Natural killer cell (primary cell): ENCODE measurements at regions not wholly inside any gene's neighbourhood (a gene's known extent, or its start where the extent isn't known, plus 50 kb on each side); places are given as distances from the start of the nearest gene placed in this dataset.

Experiments
- ATAC-seq, 3 donors: fragments of 150-1000 bp in 2 of 3; fragments of 200-7000 bp in 1 of 3; cut with Tn5 transposase; 1 replicate in 1 of 3; 2 replicates in 2 of 3; pipeline ENCODE4 v1.10.0; 2021; ENCODE audit warnings: mild to moderate bottlenecking in 2 of 3, moderate library complexity in 2 of 3
- DNase-seq, 2 donors: peaks; one replicate each; pipeline versions ENCODE4 v3.0.0 to v3.0.0-alpha.2; 2013 to 2021; ENCODE audit warnings: mixed read lengths in 1 of 2
- H3K27ac ChIP-seq: one replicate; pipeline ENCODE4 v1.5.1; 2013; ENCODE audit warnings: mild to moderate bottlenecking, low read length
- H3K27me3 ChIP-seq: one replicate; pipeline ENCODE4 v1.6.1; 2013; ENCODE audit warnings: low read length; ENCODE audit not compliant: control insufficient read depth, insufficient read depth
- H3K36me3 ChIP-seq: one replicate; pipeline ENCODE4 v1.6.1; 2013; ENCODE audit warnings: low read length; ENCODE audit not compliant: control insufficient read depth, insufficient read depth
- H3K4me1 ChIP-seq: one replicate; pipeline ENCODE4 v1.6.1; 2013; ENCODE audit warnings: low read length; ENCODE audit not compliant: control insufficient read depth, insufficient read depth
- H3K4me3 ChIP-seq: one replicate; pipeline ENCODE4 v1.5.1; 2013; ENCODE audit warnings: low read length
- H3K9me3 ChIP-seq: one replicate; pipeline ENCODE4 v1.6.1; 2013; ENCODE audit warnings: low read length; ENCODE audit not compliant: control insufficient read depth, insufficient read depth
- H3K27ac Mint-ChIP-seq, 2 donors: one replicate each; pipeline ENCODE4 v1.8.0; 2022; ENCODE audit warnings: mild to moderate bottlenecking in 2 of 2, mixed read lengths in 2 of 2, moderate library complexity in 1 of 2
- H3K27me3 Mint-ChIP-seq, 2 donors: one replicate each; pipeline ENCODE4 v1.8.0; 2022; ENCODE audit warnings: low read depth in 2 of 2, mixed read lengths in 2 of 2
- H3K36me3 Mint-ChIP-seq: one replicate; pipeline ENCODE4 v1.8.0; 2022; ENCODE audit warnings: mixed read lengths
- H3K4me1 Mint-ChIP-seq, 2 donors: one replicate each; pipeline ENCODE4 v1.8.0; 2022; ENCODE audit warnings: mixed read lengths in 2 of 2
- H3K4me3 Mint-ChIP-seq: one replicate; pipeline ENCODE4 v1.8.0; 2022; ENCODE audit warnings: mild to moderate bottlenecking, moderate library complexity, mixed read lengths
- H3K9me3 Mint-ChIP-seq, 2 donors: one replicate each; pipeline ENCODE4 v1.8.0; 2022; ENCODE audit warnings: mixed read lengths in 2 of 2
- WGBS: methylation state at CpG from one replicate; pipeline ENCODE4 v1.1.7; 2013; ENCODE audit warnings: missing lambda C conversion rate; ENCODE audit not compliant: insufficient coverage; 5-methylcytosine and 5-hydroxymethylcytosine counted together
- intact Hi-C: fragments of 100-400 bp; cut with micrococcal nuclease; formaldehyde crosslinking; loops from one replicate; pipeline ENCODE4 v1.14.2; 2022
- TF ChIP-seq, protein P1 (sequence below): fragments of 200-600 bp; IDR thresholded peaks from one replicate; pipeline ENCODE4 v1.8.0; 2022; ENCODE audit warnings: antibody characterized with exemption

DNA sequence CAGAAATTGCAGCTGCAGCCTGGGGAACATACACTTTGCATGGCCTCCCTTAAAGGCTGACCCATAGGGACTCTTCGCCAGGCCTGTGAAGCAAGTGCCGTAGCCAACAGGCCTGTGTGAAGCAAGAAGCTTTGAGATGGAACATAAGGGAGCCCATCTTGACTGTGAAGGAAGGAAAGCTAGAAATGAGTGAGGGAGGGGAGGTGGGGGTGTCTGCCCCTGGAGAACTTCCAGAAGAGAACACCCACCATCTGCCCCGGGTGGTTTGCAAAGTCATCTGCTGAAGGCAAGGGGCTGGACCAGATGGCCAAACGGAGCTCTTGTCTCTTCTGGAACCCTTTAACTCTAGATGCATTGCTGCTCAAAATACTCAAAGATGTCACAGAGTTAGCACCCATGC is 103.3 kb upstream of the GRIK3 start:
- Histone ChIP-seq H3K4me3 (no peak overlapping the region), H3K9me3 (no peaks in the 10 kb centered on the region), H3K36me3 (no peaks in the 10 kb centered on the region), H3K27me3 (no peaks in the 10 kb centered on the region), H3K27ac (no peak overlapping the region), H3K4me1 (no peaks in the 10 kb centered on the region)
- Mint-ChIP-seq H3K27me3 (peaks cover 9 to 16% of the 10 kb centered on the region in 2 donors), H3K27ac (no peak overlapping the region), H3K4me1 (no peaks in the 10 kb centered on the region), H3K9me3 (no peaks in the 10 kb centered on the region), H3K4me3 (no peak overlapping the region), H3K36me3 (no peaks in the 10 kb centered on the region)
- TF ChIP-seq, protein P1, sequence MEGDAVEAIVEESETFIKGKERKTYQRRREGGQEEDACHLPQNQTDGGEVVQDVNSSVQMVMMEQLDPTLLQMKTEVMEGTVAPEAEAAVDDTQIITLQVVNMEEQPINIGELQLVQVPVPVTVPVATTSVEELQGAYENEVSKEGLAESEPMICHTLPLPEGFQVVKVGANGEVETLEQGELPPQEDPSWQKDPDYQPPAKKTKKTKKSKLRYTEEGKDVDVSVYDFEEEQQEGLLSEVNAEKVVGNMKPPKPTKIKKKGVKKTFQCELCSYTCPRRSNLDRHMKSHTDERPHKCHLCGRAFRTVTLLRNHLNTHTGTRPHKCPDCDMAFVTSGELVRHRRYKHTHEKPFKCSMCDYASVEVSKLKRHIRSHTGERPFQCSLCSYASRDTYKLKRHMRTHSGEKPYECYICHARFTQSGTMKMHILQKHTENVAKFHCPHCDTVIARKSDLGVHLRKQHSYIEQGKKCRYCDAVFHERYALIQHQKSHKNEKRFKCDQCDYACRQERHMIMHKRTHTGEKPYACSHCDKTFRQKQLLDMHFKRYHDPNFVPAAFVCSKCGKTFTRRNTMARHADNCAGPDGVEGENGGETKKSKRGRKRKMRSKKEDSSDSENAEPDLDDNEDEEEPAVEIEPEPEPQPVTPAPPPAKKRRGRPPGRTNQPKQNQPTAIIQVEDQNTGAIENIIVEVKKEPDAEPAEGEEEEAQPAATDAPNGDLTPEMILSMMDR: no peak
- ATAC-seq (no peak), DNase-seq (no peak)
- intact Hi-C loops: no loop called here
- WGBS: 87% methylated on average over 4 of the region's 4 CpGs

DNA sequence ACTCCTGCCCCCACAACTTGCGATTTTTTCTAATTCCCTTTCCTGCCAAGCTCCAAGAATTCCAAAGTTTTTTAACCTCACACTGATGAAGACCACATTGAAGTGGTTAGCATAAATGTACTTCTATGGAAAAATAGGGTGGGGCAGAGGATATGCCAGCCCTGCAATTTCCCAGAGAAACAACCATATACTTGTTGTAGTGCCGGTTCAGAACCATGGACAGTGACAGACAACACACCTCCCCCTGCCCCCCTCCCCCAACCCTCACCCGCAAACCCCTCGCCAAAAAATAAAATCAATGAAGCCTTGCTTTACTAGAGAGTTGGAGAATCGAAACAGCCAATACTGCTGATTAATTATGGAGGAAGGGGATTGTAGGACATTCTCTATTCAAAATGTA is 109.5 kb upstream of the GRIK3 start:
- Mint-ChIP-seq H3K27ac (no peak overlapping the region), H3K9me3 (no peaks in the 10 kb centered on the region), H3K4me1 (no peaks in the 10 kb centered on the region), H3K27me3 (peaks cover 6 to 11% of the 10 kb centered on the region in 2 donors), H3K36me3 (no peaks in the 10 kb centered on the region), H3K4me3 (no peak overlapping the region)
- intact Hi-C loops: no loop called here
- ATAC-seq (no peak), DNase-seq (no peak)
- TF ChIP-seq, protein P1: no peak
- Histone ChIP-seq H3K4me3 (no peak overlapping the region), H3K9me3 (no peaks in the 10 kb centered on the region), H3K36me3 (no peaks in the 10 kb centered on the region), H3K4me1 (no peaks in the 10 kb centered on the region), H3K27ac (no peak overlapping the region), H3K27me3 (no peaks in the 10 kb centered on the region)
- WGBS: 55% methylated on average over 3 of the region's 5 CpGs

DNA sequence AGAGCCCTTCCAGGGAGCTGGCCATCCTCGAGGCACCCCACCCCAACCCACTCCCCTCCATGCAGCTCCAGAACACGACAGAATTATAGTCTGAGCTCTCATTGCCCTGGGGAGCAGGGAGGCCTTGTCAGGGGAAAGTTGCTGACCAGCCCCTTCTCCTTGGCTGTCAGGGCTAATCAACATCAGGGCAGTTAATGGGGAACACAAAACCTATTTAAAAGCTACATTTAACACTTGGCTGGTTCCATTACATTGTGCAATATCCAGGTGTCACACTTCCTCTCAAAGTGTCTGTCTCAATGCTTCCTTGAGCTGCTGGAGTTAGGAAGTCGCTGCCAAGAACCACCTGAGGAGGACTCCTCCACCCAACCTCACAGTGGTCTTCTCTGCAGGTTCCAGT is 111.8 kb upstream of the GRIK3 start:
- H3K36me3 ChIP-seq: no peaks in the 10 kb centered on the region
- WGBS: 67% methylated on average over 3 of the region's 3 CpGs
- Mint-ChIP-seq H3K4me3 (no peak overlapping the region), H3K9me3 (no peaks in the 10 kb centered on the region), H3K27me3 (peaks cover 12 to 13% of the 10 kb centered on the region in 2 donors), H3K36me3 (no peaks in the 10 kb centered on the region), H3K4me1 (no peaks in the 10 kb centered on the region), H3K27ac (no peak overlapping the region)
- no peak overlapping the region for H3K27ac ChIP-seq
- TF ChIP-seq, protein P1: no peak
- ATAC-seq (no peak), DNase-seq (no peak)
- no peaks in the 10 kb centered on the region for H3K9me3 ChIP-seq
- H3K4me1 ChIP-seq: no peaks in the 10 kb centered on the region
- intact Hi-C loops: no loop called here
- H3K27me3 ChIP-seq: no peaks in the 10 kb centered on the region
- no peak overlapping the region for H3K4me3 ChIP-seq

DNA sequence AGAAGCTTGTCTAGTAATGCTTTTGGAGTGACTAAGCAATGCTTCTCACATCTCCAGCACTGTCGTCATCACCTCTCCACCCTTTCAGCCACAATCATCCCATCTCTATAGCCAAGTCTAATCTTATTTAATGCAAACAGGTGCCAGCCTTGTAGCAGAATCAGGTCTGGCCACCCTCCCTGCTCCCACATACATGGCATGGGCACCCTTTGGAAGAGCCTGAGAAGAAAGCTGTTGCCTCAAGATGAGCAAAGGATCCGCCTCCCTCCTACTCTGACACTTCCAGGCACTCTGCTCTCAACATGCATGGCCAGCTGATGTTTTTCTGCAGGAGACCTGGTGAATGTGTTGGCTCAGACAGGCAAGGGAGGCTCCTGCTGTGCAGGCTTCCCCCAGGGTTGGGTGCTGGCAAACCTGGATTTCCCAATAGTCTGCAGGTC is 113.1 kb upstream of the GRIK3 start:
- peaks cover 13 to 20% of the 10 kb centered on the region in 2 donors for H3K27me3 Mint-ChIP-seq
- no peaks in the 10 kb centered on the region for H3K4me1 Mint-ChIP-seq
- H3K36me3 Mint-ChIP-seq: no peaks in the 10 kb centered on the region
- no peak overlapping the region for H3K27ac Mint-ChIP-seq
- TF ChIP-seq, protein P1: no peak
- ATAC-seq (no peak), DNase-seq (no peak)
- intact Hi-C loops: no loop called here
- 62% methylated on average over 2 of the region's 2 CpGs for WGBS
- Histone ChIP-seq H3K27ac (no peak overlapping the region), H3K27me3 (no peaks in the 10 kb centered on the region), H3K36me3 (no peaks in the 10 kb centered on the region), H3K4me1 (no peaks in the 10 kb centered on the region), H3K9me3 (no peaks in the 10 kb centered on the region), H3K4me3 (no peak overlapping the region)
- no peaks in the 10 kb centered on the region for H3K9me3 Mint-ChIP-seq
- no peak overlapping the region for H3K4me3 Mint-ChIP-seq
